ENCODE measurements at regions not wholly inside any gene's neighbourhood (a gene's known extent, or its start where the extent isn't known, plus 50 kb on each side); places are given as distances from the start of the nearest gene placed in this dataset.

DNA sequence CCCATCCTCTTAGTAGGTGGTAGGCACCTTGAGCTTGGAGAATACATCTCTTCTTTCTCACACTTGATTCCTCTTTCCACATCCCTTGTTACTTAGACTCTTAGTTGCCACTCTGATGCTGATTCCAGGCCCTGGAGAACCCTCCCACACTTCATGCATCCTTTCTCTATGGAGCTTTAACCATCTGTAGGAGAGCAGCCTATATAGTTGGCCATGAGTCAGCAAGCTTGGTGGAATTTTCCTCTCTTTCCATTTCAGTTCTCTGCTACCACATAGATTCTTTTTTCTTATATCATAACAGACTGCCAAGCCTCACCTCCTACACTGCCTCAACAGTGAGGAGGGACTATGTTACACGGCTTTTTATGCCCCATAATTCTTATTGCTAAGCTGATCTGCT, 851.6 kb upstream of the CDH2 start (continued):
- TF ChIP-seq, protein P1, sequence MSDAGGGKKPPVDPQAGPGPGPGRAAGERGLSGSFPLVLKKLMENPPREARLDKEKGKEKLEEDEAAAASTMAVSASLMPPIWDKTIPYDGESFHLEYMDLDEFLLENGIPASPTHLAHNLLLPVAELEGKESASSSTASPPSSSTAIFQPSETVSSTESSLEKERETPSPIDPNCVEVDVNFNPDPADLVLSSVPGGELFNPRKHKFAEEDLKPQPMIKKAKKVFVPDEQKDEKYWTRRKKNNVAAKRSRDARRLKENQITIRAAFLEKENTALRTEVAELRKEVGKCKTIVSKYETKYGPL (CRISPR knock-in tag; IDR thresholded peaks at IDR 0.05) = no peak
- TF ChIP-seq MIER2 (CRISPR knock-in tag; IDR thresholded peaks at IDR 0.05) (no peak), ZNF564 (CRISPR knock-in tag; IDR thresholded peaks at IDR 0.05) (no peak)

DNA sequence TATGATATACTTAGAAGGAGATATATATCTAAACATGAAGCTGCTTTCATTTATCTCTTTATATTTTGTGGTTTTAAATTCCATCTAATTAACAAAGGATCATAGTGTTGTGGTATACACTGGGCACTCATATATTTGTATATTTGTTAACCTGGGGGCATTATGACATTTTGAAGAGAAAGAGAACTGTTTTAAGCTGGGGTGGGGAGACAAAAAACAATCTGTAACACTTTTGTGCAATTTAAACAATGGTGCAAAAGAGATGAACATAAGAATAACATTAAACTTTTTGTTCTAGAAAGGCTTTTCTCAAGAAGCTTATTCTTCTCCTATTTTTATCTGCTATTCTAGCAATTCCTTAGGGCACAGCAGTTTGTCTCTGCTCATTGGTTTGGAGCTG, 842.0 kb upstream of the CDH2 start:
- in situ Hi-C loops (cut with HindIII; ENCODE audit: extremely low pct_ligation_motif_present, low pct_unique_long_range_greater_than_20kb) = no loop called here
- DNase-seq (ENCODE audit: low spot score) (no peak), FAIRE-seq (no peak), ATAC-seq (no peak)
- Histone ChIP-seq H3K9me3 (ENCODE audit: low read length) (no peaks in the 10 kb centered on the region), H3K4me3 (replicated peaks in 1 of 3; ENCODE audit: insufficient read depth in 1 of 3, low read depth in 2 of 3, low read length in 3 of 3) (no peak overlapping the region), H3K9ac (ENCODE audit: insufficient read depth, low read depth, low read length) (no peak overlapping the region), H3K27ac (ENCODE audit: extremely low read length, insufficient read depth, low read length) (no peak overlapping the region), H3K27me3 (ENCODE audit: control insufficient read depth in 1 of 2, insufficient read depth in 2 of 2, low read length in 2 of 2) (no peaks in the 10 kb centered on the region), H4K20me1 (ENCODE audit: insufficient read depth, low read length) (no peaks in the 10 kb centered on the region), H3K79me2 (ENCODE audit: insufficient read depth, low read length) (no peaks in the 10 kb centered on the region), H3K4me2 (ENCODE audit: low read depth, low read length) (no peak overlapping the region), H2AFZ (ENCODE audit: low read length) (no peak overlapping the region), H3K4me1 (ENCODE audit: insufficient read depth, low read length) (no peaks in the 10 kb centered on the region), H3K36me3 (replicated peaks in 1 of 2; ENCODE audit: control insufficient read depth in 1 of 2, insufficient read depth in 2 of 2, low read length in 2 of 2) (no peaks in the 10 kb centered on the region)
- BruUV-seq (replicated peaks) = no TSS peak
- ChIA-PET POLR2A (no interaction called here), CTCF (ENCODE audit: low intra/inter-chr PET ratio, low total read pairs) (no interaction called here)
- TF ChIP-seq SP1 (IDR thresholded peaks at IDR 0.05) = no peak
- TF ChIP-seq SP1 (CRISPR knock-in tag; IDR thresholded peaks at IDR 0.05) = no peak
- no peak for TF ChIP-seq HMG20A (CRISPR knock-in tag; IDR thresholded peaks at IDR 0.05; ENCODE audit: borderline replicate concordance)
- intact Hi-C loops (cut with micrococcal nuclease; ENCODE audit: unreplicated experiment) = no loop called here

- no peak for ATAC-seq
- FAIRE-seq = no peak
- POLR2A ChIA-PET = no interaction called here
- Histone ChIP-seq H3K27me3 (ENCODE audit: control insufficient read depth in 1 of 2, insufficient read depth in 2 of 2, low read length in 2 of 2) (no peaks in the 10 kb centered on the region), H3K4me2 (ENCODE audit: low read depth, low read length) (no peak overlapping the region), H4K20me1 (ENCODE audit: insufficient read depth, low read length) (no peaks in the 10 kb centered on the region), H3K4me3 (replicated peaks in 1 of 3; ENCODE audit: insufficient read depth in 1 of 3, low read depth in 2 of 3, low read length in 3 of 3) (no peak overlapping the region), H3K27ac (ENCODE audit: extremely low read length, insufficient read depth, low read length) (no peak overlapping the region), H3K36me3 (replicated peaks in 1 of 2; ENCODE audit: control insufficient read depth in 1 of 2, insufficient read depth in 2 of 2, low read length in 2 of 2) (no peaks in the 10 kb centered on the region), H3K9me3 (ENCODE audit: low read length) (no peaks in the 10 kb centered on the region), H3K9ac (ENCODE audit: insufficient read depth, low read depth, low read length) (no peak overlapping the region), H3K4me1 (ENCODE audit: insufficient read depth, low read length) (no peaks in the 10 kb centered on the region), H3K79me2 (ENCODE audit: insufficient read depth, low read length) (no peaks in the 10 kb centered on the region), H2AFZ (ENCODE audit: low read length) (no peak overlapping the region)
- in situ Hi-C loops (cut with HindIII; ENCODE audit: extremely low pct_ligation_motif_present, low pct_unique_long_range_greater_than_20kb) = no loop called here
- CTCF ChIA-PET (ENCODE audit: low intra/inter-chr PET ratio, low total read pairs) = no interaction called here
- 38% methylated on average over 4 of the region's 4 CpGs for WGBS (ENCODE audit: low lambda C conversion rate)
- no peak for DNase-seq (ENCODE audit: low spot score)
- BruUV-seq (replicated peaks) = no TSS peak
- intact Hi-C loops (cut with micrococcal nuclease; ENCODE audit: unreplicated experiment) = no loop called here
- TF ChIP-seq HCFC1 (IDR thresholded peaks at IDR 0.05; ENCODE audit: low read depth, low read length) = no peak
- TF ChIP-seq ZNF710 (CRISPR knock-in tag; IDR thresholded peaks at IDR 0.05; ENCODE audit: borderline replicate concordance) = no peak
- no peak for TF ChIP-seq SETDB1 (CRISPR knock-in tag; IDR thresholded peaks at IDR 0.05; ENCODE audit: borderline replicate concordance)
- TF ChIP-seq LCORL (IDR thresholded peaks at IDR 0.05) = no peak
- no peak for TF ChIP-seq LCORL (CRISPR knock-in tag; IDR thresholded peaks at IDR 0.05)
- no peak for TF ChIP-seq ZFP37 (CRISPR knock-in tag; IDR thresholded peaks at IDR 0.05; ENCODE audit: borderline replicate concordance)
- TF ChIP-seq TGIF2 (CRISPR knock-in tag; IDR thresholded peaks at IDR 0.05) = no peak
- no peak for TF ChIP-seq ZNF530 (CRISPR knock-in tag; IDR thresholded peaks at IDR 0.05; ENCODE audit: low read depth)
- TF ChIP-seq, protein P2, sequence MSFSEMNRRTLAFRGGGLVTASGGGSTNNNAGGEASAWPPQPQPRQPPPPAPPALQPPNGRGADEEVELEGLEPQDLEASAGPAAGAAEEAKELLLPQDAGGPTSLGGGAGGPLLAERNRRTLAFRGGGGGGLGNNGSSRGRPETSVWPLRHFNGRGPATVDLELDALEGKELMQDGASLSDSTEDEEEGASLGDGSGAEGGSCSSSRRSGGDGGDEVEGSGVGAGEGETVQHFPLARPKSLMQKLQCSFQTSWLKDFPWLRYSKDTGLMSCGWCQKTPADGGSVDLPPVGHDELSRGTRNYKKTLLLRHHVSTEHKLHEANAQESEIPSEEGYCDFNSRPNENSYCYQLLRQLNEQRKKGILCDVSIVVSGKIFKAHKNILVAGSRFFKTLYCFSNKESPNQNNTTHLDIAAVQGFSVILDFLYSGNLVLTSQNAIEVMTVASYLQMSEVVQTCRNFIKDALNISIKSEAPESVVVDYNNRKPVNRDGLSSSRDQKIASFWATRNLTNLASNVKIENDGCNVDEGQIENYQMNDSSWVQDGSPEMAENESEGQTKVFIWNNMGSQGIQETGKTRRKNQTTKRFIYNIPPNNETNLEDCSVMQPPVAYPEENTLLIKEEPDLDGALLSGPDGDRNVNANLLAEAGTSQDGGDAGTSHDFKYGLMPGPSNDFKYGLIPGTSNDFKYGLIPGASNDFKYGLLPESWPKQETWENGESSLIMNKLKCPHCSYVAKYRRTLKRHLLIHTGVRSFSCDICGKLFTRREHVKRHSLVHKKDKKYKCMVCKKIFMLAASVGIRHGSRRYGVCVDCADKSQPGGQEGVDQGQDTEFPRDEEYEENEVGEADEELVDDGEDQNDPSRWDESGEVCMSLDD (CRISPR knock-in tag; IDR thresholded peaks at IDR 0.05; ENCODE audit: borderline replicate concordance) = no peak
Observed at GRCh38 chr18:29012883-29013465, 836.0 kb upstream of the CDH2 start.
